HG03457 (cell line): ENCODE measurements at regions not wholly inside any gene's neighbourhood (a gene's known extent, or its start where the extent isn't known, plus 50 kb on each side); places are given as distances from the start of the nearest gene placed in this dataset.
"Not testable (repeated sequence)": the region's sequence is repeated elsewhere in the genome, so short reads cannot be mapped to it uniquely, and the experiment has no call there.

Experiments
- ATAC-seq: cut with Tn5 transposase; IDR thresholded peaks from one replicate; pipeline ENCODE4 v1.9.1; 2021; ENCODE audit warnings: moderate number of reproducible peaks; ENCODE audit not compliant: unreplicated experiment

- ATAC-seq, result not testable (repeated sequence)
Measured at GRCh38 chr6:105858639-105859038, 227.5 kb upstream of the PRDM1 start.

- no peak for ATAC-seq
Measured at GRCh38 chr6:105855433-105855832, 230.7 kb upstream of the PRDM1 start.

GRCh38 chr6:105853979-105854378, 232.2 kb upstream of the PRDM1 start:
- ATAC-seq, result not testable (repeated sequence)

GRCh38 chr6:105851606-105852005, 234.5 kb upstream of the PRDM1 start:
- no peak for ATAC-seq

GRCh38 chr6:105851113-105851580, 235.0 kb upstream of the PRDM1 start:
- ATAC-seq, result no peak

GRCh38 chr6:105850261-105851112, 235.6 kb upstream of the PRDM1 start:
- ATAC-seq, result no peak

GRCh38 chr6:105849746-105850145, 236.4 kb upstream of the PRDM1 start:
- ATAC-seq, result no peak

GRCh38 chr6:105847433-105847832, 238.7 kb upstream of the PRDM1 start:
- ATAC-seq, result no peak

- no peak for ATAC-seq
Measured at GRCh38 chr6:105844275-105844883, 241.8 kb upstream of the PRDM1 start.

- ATAC-seq, result no peak
Measured at GRCh38 chr6:105839266-105839665, 246.9 kb upstream of the PRDM1 start.

GRCh38 chr6:105838171-105838570, 248.0 kb upstream of the PRDM1 start:
- ATAC-seq, result no peak

- no peak for ATAC-seq
Measured at GRCh38 chr6:105836889-105837288, 249.2 kb upstream of the PRDM1 start.

GRCh38 chr6:105836379-105836778, 249.8 kb upstream of the PRDM1 start:
- ATAC-seq, result no peak

- ATAC-seq, result no peak
Measured at GRCh38 chr6:105835373-105835772, 250.8 kb upstream of the PRDM1 start.

GRCh38 chr6:105833959-105834947, 251.9 kb upstream of the PRDM1 start:
- no peak for ATAC-seq

- ATAC-seq, result no peak
Measured at GRCh38 chr6:105832313-105832761, 253.8 kb upstream of the PRDM1 start.

- ATAC-seq, result no peak
Measured at GRCh38 chr6:105831311-105832097, 254.6 kb upstream of the PRDM1 start.

- no peak for ATAC-seq
Measured at GRCh38 chr6:105825210-105825609, 260.9 kb upstream of the PRDM1 start.

GRCh38 chr6:105824732-105825131, 261.4 kb upstream of the PRDM1 start:
- ATAC-seq, result no peak

- no peak for ATAC-seq
Measured at GRCh38 chr6:105821777-105822176, 264.4 kb upstream of the PRDM1 start.
